Activated CD8-positive, alpha-beta memory T cell treated with anti-CD3 and anti-CD28 coated beads for 24 hours (primary cell): ENCODE measurements at regions not wholly inside any gene's neighbourhood (a gene's known extent, or its start where the extent isn't known, plus 50 kb on each side); places are given as distances from the start of the nearest gene placed in this dataset.
"Not testable (repeated sequence)": the region's sequence is repeated elsewhere in the genome, so short reads cannot be mapped to it uniquely, and the experiment has no call there.

Experiments used
- DNase-seq: peaks from one replicate; pipeline ENCODE4 v3.0.0-alpha.2; 2020

GRCh38 chr5:96124589-96124988 is 162.9 kb upstream of the ELL2 start:
- DNase-seq = no peak

GRCh38 chr5:96123418-96123817 is 161.8 kb upstream of the ELL2 start:
- DNase-seq = no peak

DNA sequence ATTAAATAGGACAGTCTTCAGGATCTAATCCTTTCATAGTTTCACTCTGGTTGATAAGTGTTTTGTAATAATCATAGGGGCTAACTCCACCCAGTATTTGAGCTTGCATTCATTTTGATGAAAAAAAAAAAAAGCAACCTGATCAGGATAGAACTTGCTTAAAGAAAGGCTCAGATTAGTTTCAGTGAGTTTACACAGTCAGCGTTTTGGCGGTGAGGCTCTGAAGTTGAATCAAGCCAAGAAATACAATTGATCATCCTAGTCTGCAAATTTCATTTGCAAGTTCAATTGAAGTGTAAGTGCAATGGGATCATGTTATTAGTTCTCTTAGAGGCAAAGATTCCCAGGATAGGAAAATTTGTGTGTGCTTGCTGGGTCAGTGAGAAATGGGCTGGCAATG is 159.7 kb upstream of the ELL2 start:
- no peak for DNase-seq

DNA sequence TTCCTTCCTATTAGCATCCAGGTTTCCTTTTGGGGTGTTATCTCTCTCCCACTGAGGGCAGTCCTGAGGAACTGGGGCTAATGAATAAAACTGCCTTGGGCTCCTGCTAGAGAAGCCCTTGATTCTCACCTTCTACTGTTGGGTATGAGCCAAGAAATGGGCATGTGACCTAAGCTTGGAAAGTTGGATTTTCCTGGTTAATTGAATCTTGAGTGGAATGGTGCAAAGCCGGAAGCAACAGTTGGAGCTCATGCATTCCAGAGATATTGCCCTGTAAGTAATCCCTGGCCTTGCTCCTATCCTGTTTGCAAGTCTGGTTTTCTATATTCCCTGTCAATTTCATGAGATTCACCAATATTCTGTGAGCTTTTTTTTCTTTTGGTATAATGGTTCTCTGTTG is 158.5 kb upstream of the ELL2 start:
- DNase-seq = no peak

GRCh38 chr5:96117771-96118651 is 156.4 kb upstream of the ELL2 start:
- DNase-seq = no peak

GRCh38 chr5:96115147-96115807 is 153.6 kb upstream of the ELL2 start:
- no peak for DNase-seq

- DNase-seq = no peak
These were observed 153.1 kb upstream of the ELL2 start for GRCh38 chr5:96114736-96115135.

DNA sequence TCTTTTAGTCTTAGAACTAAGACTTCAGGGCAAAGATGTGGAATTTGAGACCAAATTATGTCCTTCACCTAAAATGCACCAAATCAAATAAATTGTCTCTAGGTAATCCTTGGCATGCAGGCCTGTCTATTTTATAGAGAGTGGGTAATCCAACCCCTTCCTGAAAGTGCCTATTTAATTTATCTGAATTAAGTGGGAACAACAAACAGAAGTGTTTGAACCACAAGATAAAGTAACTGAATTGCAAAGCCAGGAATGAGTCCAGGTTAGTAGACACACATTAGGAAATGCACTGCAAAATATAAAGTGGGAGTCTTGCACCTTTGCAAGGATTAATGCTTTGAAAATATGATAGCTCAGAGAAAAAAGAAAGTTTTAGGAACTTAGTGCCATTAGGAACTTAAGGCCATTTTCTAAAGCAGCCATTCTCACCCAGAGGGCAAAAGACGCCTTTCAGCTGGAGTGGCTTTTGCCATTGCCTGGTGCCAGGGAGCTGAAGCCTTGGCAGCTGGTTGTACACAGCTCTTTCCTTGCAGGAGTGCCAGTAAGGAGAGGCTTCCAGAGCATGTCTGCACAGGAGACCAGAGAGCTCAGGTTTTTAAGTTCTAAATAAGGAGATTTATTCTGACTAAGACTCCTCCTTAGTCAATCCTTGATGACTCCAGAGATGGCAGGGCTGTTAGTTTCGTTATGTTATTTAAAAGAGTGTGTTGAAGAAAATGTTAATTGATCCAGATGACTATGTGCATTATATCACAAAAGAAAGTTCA is 151.7 kb upstream of the ELL2 start:
- no peak for DNase-seq

DNA sequence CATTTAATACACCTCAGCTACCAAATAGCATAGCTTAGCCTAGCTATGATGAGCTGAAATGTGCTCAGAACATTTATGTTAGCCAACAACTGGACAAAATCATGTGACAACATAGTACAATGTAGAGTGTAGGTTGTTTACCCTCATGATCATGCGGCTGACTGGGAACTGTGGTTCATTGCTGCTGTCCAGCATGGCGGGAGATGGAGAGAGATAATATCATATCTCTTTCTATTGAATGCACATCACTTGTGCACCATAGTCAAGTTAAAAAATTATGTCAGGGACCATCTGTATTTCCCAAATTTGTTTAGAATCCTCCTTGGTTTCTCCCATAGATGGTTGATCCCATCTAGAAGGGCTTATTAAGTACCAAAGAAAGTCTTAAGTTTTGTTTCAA is 151.1 kb upstream of the ELL2 start:
- no peak for DNase-seq

- no peak for DNase-seq
These were observed 150.5 kb upstream of the ELL2 start for GRCh38 chr5:96112123-96112670.

GRCh38 chr5:96111080-96111756 is 149.6 kb upstream of the ELL2 start:
- DNase-seq = no peak

- no peak for DNase-seq
These were observed 148.6 kb upstream of the ELL2 start for GRCh38 chr5:96110300-96110699.

GRCh38 chr5:96108629-96109028 is 147.0 kb upstream of the ELL2 start:
- DNase-seq = not testable (repeated sequence)

DNA sequence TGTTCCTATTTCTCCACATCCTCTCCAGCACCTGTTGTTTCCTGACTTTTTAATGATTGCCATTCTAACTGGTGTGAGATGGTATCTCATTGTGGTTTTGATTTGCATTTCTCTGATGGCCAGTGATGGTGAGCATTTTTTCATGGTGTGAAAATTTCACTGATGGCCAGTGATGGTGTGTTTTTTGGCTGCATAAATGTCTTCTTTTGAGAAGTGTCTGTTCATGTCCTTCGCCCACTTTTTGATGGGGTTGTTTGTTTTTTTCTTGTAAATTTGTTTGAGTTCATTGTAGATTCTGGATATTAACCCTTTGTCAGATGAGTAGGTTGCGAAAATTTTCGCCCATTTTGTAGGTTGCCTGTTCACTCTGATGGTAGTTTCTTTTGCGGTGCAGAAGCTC is 142.2 kb upstream of the ELL2 start:
- not testable (repeated sequence) for DNase-seq

GRCh38 chr5:96101358-96102089 is 139.9 kb upstream of the ELL2 start:
- DNase-seq = no peak

GRCh38 chr5:96097488-96097887 is 135.8 kb upstream of the ELL2 start:
- DNase-seq = not testable (repeated sequence)

GRCh38 chr5:96096724-96097123 is 135.1 kb upstream of the ELL2 start:
- DNase-seq = no peak

DNA sequence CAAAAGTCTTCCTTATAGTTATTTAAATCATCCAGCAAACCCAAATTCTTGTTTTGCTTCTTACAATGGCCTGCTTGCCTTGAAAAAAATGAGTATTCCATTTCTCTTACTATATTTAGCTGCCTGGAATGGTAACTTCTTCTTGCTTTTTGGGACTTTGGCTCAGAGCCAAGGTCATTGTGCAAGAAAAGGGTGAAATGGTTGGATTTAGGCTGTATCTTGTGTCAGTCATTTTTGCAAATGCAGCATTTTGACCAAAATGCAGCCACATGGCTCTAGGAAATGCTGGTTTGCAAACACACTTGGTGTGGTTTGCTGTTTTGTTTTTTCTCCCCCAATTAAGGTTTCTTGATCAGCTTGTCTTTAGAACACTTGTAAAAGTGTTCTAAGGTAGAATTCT is 133.3 kb upstream of the ELL2 start:
- no peak for DNase-seq

DNA sequence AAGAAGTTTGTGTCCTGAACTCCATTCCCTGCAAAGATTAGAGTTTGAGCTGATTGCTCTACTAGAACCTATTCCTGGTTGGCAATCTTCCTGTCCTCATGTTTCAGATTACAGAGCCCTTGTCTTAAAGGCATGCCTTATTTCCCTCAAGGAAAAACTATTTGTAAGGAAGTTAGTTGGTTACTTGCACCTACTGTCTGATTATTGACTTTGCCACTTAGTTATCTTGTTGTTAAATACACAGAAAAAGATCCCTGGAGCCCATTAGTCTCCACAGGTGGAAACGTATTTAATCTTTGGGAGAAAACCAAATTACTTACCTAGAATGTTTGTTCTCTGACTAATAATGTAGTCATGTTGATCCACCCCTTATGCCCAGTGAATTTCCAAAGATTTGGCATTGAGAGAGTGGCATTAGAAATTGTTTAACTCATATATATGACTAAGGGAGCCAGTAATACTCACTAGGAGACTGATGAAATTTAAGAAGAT is 132.3 kb upstream of the ELL2 start:
- DNase-seq = no peak

GRCh38 chr5:96093340-96093739 is 131.7 kb upstream of the ELL2 start:
- no peak for DNase-seq

- DNase-seq = no peak
These were observed 130.2 kb upstream of the ELL2 start for GRCh38 chr5:96091874-96092273.

GRCh38 chr5:96090215-96090614 is 128.6 kb upstream of the ELL2 start:
- no peak for DNase-seq
